Rectal smooth muscle tissue (tissue), 1 donor: ENCODE measurements at regions not wholly inside any gene's neighbourhood (a gene's known extent, or its start where the extent isn't known, plus 50 kb on each side); places are given as distances from the start of the nearest gene placed in this dataset.
A peak's percentile ranks its signal among the peaks of the same experiment; 100 is the strongest.

Experiments used
- H3K27ac ChIP-seq: one replicate; pipeline ENCODE4 v1.7.0; 2013; ENCODE audit warnings: low read depth, low read length, inconsistent platforms
- H3K27me3 ChIP-seq: one replicate; pipeline ENCODE4 v1.7.0; 2013; ENCODE audit warnings: low read length; ENCODE audit not compliant: control insufficient read depth, insufficient read depth
- H3K36me3 ChIP-seq: one replicate; pipeline ENCODE4 v1.7.0; 2013; ENCODE audit warnings: low read length; ENCODE audit not compliant: control insufficient read depth, insufficient read depth
- H3K4me1 ChIP-seq: one replicate; pipeline ENCODE4 v1.7.0; 2013; ENCODE audit warnings: low read length; ENCODE audit not compliant: control insufficient read depth, insufficient read depth
- H3K4me3 ChIP-seq: one replicate; pipeline ENCODE4 v1.7.0; 2013; ENCODE audit warnings: low read length
- H3K9ac ChIP-seq: one replicate; pipeline ENCODE4 v1.7.0; 2013; ENCODE audit warnings: low read length

- Histone ChIP-seq H3K4me1 (peaks cover 2% of the 10 kb centered on the region), H3K27me3 (no peaks in the 10 kb centered on the region), H3K4me3 (no peak overlapping the region), H3K27ac (no peak overlapping the region), H3K9ac (no peak overlapping the region), H3K36me3 (no peaks in the 10 kb centered on the region)
Observed at GRCh38 chr9:13900449-13900848, 413.5 kb downstream of the NFIB start.

- no peaks in the 10 kb centered on the region for H3K27me3 ChIP-seq
- H3K36me3 ChIP-seq = no peaks in the 10 kb centered on the region
- no peak overlapping the region for H3K9ac ChIP-seq
- peaks cover 2% of the 10 kb centered on the region for H3K4me1 ChIP-seq
- no peak overlapping the region for H3K27ac ChIP-seq
- no peak overlapping the region for H3K4me3 ChIP-seq
Observed at GRCh38 chr9:13899924-13900323, 414.0 kb downstream of the NFIB start.

- Histone ChIP-seq H3K36me3 (no peaks in the 10 kb centered on the region), H3K9ac (no peak overlapping the region), H3K27me3 (no peaks in the 10 kb centered on the region), H3K27ac (no peak overlapping the region), H3K4me3 (no peak overlapping the region), H3K4me1 (peaks cover 2% of the 10 kb centered on the region)
Observed at GRCh38 chr9:13898957-13899356, 415.0 kb downstream of the NFIB start.

GRCh38 chr9:13896922-13897835 lies 416.8 kb downstream of the NFIB start:
- Histone ChIP-seq H3K4me3 (no peak overlapping the region), H3K36me3 (no peaks in the 10 kb centered on the region), H3K4me1 (peaks cover 2% of the 10 kb centered on the region), H3K27me3 (no peaks in the 10 kb centered on the region), H3K27ac (peak overlapping the region; percentile 49), H3K9ac (no peak overlapping the region)

GRCh38 chr9:13896047-13896446 lies 417.9 kb downstream of the NFIB start:
- no peak overlapping the region for H3K27ac ChIP-seq
- H3K4me3 ChIP-seq = no peak overlapping the region
- H3K9ac ChIP-seq = no peak overlapping the region
- no peaks in the 10 kb centered on the region for H3K36me3 ChIP-seq
- peaks cover 2% of the 10 kb centered on the region for H3K4me1 ChIP-seq
- no peaks in the 10 kb centered on the region for H3K27me3 ChIP-seq

GRCh38 chr9:13885258-13885657 lies 428.7 kb downstream of the NFIB start:
- no peak overlapping the region for H3K4me3 ChIP-seq
- H3K4me1 ChIP-seq = no peaks in the 10 kb centered on the region
- H3K36me3 ChIP-seq = no peaks in the 10 kb centered on the region
- H3K27me3 ChIP-seq = no peaks in the 10 kb centered on the region
- no peak overlapping the region for H3K9ac ChIP-seq
- H3K27ac ChIP-seq = no peak overlapping the region

GRCh38 chr9:13879981-13880380 lies 434.0 kb downstream of the NFIB start:
- Histone ChIP-seq H3K4me1 (no peaks in the 10 kb centered on the region), H3K27ac (no peak overlapping the region), H3K9ac (no peak overlapping the region), H3K4me3 (no peak overlapping the region), H3K27me3 (no peaks in the 10 kb centered on the region), H3K36me3 (no peaks in the 10 kb centered on the region)

- H3K4me1 ChIP-seq = no peaks in the 10 kb centered on the region
- no peak overlapping the region for H3K27ac ChIP-seq
- no peak overlapping the region for H3K4me3 ChIP-seq
- H3K36me3 ChIP-seq = no peaks in the 10 kb centered on the region
- no peaks in the 10 kb centered on the region for H3K27me3 ChIP-seq
- no peak overlapping the region for H3K9ac ChIP-seq
Observed at GRCh38 chr9:13879011-13879410, 434.9 kb downstream of the NFIB start.

- Histone ChIP-seq H3K4me1 (no peaks in the 10 kb centered on the region), H3K36me3 (no peaks in the 10 kb centered on the region), H3K4me3 (no peak overlapping the region), H3K27me3 (no peaks in the 10 kb centered on the region), H3K27ac (no peak overlapping the region), H3K9ac (no peak overlapping the region)
Observed at GRCh38 chr9:13878241-13878711, 435.7 kb downstream of the NFIB start.

GRCh38 chr9:13876741-13877140 lies 437.2 kb downstream of the NFIB start:
- H3K27me3 ChIP-seq = no peaks in the 10 kb centered on the region
- H3K4me3 ChIP-seq = no peak overlapping the region
- no peaks in the 10 kb centered on the region for H3K4me1 ChIP-seq
- no peaks in the 10 kb centered on the region for H3K36me3 ChIP-seq
- H3K27ac ChIP-seq = no peak overlapping the region
- no peak overlapping the region for H3K9ac ChIP-seq

GRCh38 chr9:13873203-13873602 lies 440.7 kb downstream of the NFIB start:
- H3K4me1 ChIP-seq = no peaks in the 10 kb centered on the region
- H3K27ac ChIP-seq = no peak overlapping the region
- no peaks in the 10 kb centered on the region for H3K27me3 ChIP-seq
- no peak overlapping the region for H3K4me3 ChIP-seq
- no peaks in the 10 kb centered on the region for H3K36me3 ChIP-seq
- no peak overlapping the region for H3K9ac ChIP-seq

- Histone ChIP-seq H3K4me3 (no peak overlapping the region), H3K4me1 (no peaks in the 10 kb centered on the region), H3K9ac (no peak overlapping the region), H3K36me3 (no peaks in the 10 kb centered on the region), H3K27ac (no peak overlapping the region), H3K27me3 (no peaks in the 10 kb centered on the region)
Observed at GRCh38 chr9:13868336-13868735, 445.6 kb downstream of the NFIB start.

GRCh38 chr9:13865869-13866268 lies 448.1 kb downstream of the NFIB start:
- no peak overlapping the region for H3K27ac ChIP-seq
- no peak overlapping the region for H3K9ac ChIP-seq
- no peaks in the 10 kb centered on the region for H3K27me3 ChIP-seq
- no peaks in the 10 kb centered on the region for H3K36me3 ChIP-seq
- H3K4me3 ChIP-seq = no peak overlapping the region
- no peaks in the 10 kb centered on the region for H3K4me1 ChIP-seq
